OCI-LY3 (cell line): ENCODE measurements at regions not wholly inside any gene's neighbourhood (a gene's known extent, or its start where the extent isn't known, plus 50 kb on each side); places are given as distances from the start of the nearest gene placed in this dataset.

ENCODE experiments used
- CTCF ChIP-seq: fragments of 200-600, 300-600 bp; sonication (generic); IDR thresholded peaks from 2 replicates; pipeline ENCODE4 v1.5.1; 2014; ENCODE audit warnings: antibody characterized with exemption, low read length, low read depth
- EZH2phosphoT487 ChIP-seq: fragments of 200-600 bp; shearing (Covaris generic); IDR thresholded peaks from 2 replicates; pipeline ENCODE4 v1.6.1; 2018; ENCODE audit warnings: antibody characterized with exemption, mixed run types, low read depth

- TF ChIP-seq CTCF: no peak
- no peak for TF ChIP-seq EZH2phosphoT487
Observed at GRCh38 chr18:60831971-60832370, 459.4 kb upstream of the MC4R start.
